ENCODE measurements at regions not wholly inside any gene's neighbourhood (a gene's known extent, or its start where the extent isn't known, plus 50 kb on each side); places are given as distances from the start of the nearest gene placed in this dataset.

DNA sequence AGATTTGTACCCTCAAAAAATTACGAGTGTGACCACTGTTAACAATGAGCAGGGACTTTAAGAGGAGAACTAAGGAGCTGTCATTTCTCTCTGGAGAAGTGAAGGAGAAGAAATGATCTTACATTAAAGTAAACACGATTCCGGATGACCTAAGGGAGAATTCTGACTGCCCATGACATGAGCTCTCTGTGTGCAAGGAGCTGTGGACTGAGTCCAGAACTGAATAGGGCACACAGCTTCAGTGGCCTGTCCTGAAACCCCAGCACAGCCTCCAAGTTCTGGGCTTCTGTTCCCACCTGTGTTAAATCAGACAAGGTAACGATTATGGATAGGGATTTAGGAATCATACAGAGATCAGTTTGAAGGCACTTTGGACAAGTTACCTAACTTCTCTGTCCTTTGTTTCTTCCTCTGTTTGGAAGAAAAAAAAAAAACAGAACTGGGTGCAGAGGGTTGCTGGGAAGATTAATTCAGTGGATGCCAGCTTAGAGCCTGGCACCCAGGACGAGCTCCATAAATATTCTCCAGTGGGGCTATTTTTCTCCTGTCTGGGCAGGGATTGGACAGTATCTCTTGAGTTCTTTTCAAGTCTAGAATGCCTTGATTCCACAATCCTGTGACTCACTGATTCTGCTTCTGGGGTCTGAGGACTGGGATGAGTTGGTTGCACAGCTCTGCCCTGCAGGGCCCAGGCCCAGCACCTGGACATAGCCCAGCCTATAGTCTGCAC, 65.7 kb downstream of the MRPL14 start:
- TF ChIP-seq POLR2AphosphoS5 (IDR thresholded peaks at IDR 0.05), result no peak
- TF ChIP-seq, protein P1, sequence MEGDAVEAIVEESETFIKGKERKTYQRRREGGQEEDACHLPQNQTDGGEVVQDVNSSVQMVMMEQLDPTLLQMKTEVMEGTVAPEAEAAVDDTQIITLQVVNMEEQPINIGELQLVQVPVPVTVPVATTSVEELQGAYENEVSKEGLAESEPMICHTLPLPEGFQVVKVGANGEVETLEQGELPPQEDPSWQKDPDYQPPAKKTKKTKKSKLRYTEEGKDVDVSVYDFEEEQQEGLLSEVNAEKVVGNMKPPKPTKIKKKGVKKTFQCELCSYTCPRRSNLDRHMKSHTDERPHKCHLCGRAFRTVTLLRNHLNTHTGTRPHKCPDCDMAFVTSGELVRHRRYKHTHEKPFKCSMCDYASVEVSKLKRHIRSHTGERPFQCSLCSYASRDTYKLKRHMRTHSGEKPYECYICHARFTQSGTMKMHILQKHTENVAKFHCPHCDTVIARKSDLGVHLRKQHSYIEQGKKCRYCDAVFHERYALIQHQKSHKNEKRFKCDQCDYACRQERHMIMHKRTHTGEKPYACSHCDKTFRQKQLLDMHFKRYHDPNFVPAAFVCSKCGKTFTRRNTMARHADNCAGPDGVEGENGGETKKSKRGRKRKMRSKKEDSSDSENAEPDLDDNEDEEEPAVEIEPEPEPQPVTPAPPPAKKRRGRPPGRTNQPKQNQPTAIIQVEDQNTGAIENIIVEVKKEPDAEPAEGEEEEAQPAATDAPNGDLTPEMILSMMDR (IDR thresholded peaks at IDR 0.05), result no peak
- no peak for TF ChIP-seq EP300 (IDR thresholded peaks at IDR 0.05)
- TF ChIP-seq POLR2A (IDR thresholded peaks at IDR 0.05), result no peak
